Glutamatergic neuron (in vitro differentiated cells): ENCODE measurements at regions not wholly inside any gene's neighbourhood (a gene's known extent, or its start where the extent isn't known, plus 50 kb on each side); places are given as distances from the start of the nearest gene placed in this dataset.

Experiments used
- DNase-seq: peaks from one replicate; pipeline ENCODE4 v3.0.0; 2022
- H3K27ac Mint-ChIP-seq: one replicate; pipeline ENCODE4 v1.8.0; 2020; ENCODE audit warnings: mild to moderate bottlenecking, mixed read lengths, inconsistent platforms; ENCODE audit not compliant: unreplicated experiment
- H3K27me3 Mint-ChIP-seq: one replicate; pipeline ENCODE4 v1.8.0; 2020; ENCODE audit warnings: mild to moderate bottlenecking, moderate library complexity, mixed read lengths, inconsistent platforms; ENCODE audit not compliant: unreplicated experiment
- H3K36me3 Mint-ChIP-seq: one replicate; pipeline ENCODE4 v1.8.0; 2020; ENCODE audit warnings: mild to moderate bottlenecking, mixed read lengths, inconsistent platforms; ENCODE audit not compliant: unreplicated experiment
- H3K4me1 Mint-ChIP-seq: one replicate; pipeline ENCODE4 v1.8.0; 2020; ENCODE audit warnings: mild to moderate bottlenecking, low read depth, mixed read lengths, inconsistent platforms; ENCODE audit not compliant: unreplicated experiment
- H3K4me3 Mint-ChIP-seq: one replicate; pipeline ENCODE4 v1.8.0; 2020; ENCODE audit warnings: mild to moderate bottlenecking, mixed read lengths, inconsistent platforms; ENCODE audit not compliant: unreplicated experiment
- H3K9me3 Mint-ChIP-seq: one replicate; pipeline ENCODE4 v1.8.0; 2020; ENCODE audit warnings: mild to moderate bottlenecking, moderate library complexity, mixed read lengths, inconsistent platforms; ENCODE audit not compliant: unreplicated experiment
- TF ChIP-seq, protein P1 (sequence below): fragments of 200-600 bp; sonication (generic); IDR thresholded peaks from one replicate; pipeline ENCODE4 v1.5.0; 2021; ENCODE audit not compliant: partially characterized antibody, unreplicated experiment

- H3K36me3 Mint-ChIP-seq: no peaks in the 10 kb centered on the region
- no peaks in the 10 kb centered on the region for H3K4me1 Mint-ChIP-seq
- TF ChIP-seq, protein P1, sequence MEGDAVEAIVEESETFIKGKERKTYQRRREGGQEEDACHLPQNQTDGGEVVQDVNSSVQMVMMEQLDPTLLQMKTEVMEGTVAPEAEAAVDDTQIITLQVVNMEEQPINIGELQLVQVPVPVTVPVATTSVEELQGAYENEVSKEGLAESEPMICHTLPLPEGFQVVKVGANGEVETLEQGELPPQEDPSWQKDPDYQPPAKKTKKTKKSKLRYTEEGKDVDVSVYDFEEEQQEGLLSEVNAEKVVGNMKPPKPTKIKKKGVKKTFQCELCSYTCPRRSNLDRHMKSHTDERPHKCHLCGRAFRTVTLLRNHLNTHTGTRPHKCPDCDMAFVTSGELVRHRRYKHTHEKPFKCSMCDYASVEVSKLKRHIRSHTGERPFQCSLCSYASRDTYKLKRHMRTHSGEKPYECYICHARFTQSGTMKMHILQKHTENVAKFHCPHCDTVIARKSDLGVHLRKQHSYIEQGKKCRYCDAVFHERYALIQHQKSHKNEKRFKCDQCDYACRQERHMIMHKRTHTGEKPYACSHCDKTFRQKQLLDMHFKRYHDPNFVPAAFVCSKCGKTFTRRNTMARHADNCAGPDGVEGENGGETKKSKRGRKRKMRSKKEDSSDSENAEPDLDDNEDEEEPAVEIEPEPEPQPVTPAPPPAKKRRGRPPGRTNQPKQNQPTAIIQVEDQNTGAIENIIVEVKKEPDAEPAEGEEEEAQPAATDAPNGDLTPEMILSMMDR: no peak
- H3K4me3 Mint-ChIP-seq: no peak overlapping the region
- no peak for DNase-seq
- H3K27me3 Mint-ChIP-seq: no peaks in the 10 kb centered on the region
- no peak overlapping the region for H3K27ac Mint-ChIP-seq
- H3K9me3 Mint-ChIP-seq: no peaks in the 10 kb centered on the region
Measured at GRCh38 chr3:87558492-87558891, 282.1 kb upstream of the POU1F1 start.

GRCh38 chr3:87555290-87555689 is 278.9 kb upstream of the POU1F1 start:
- Mint-ChIP-seq H3K4me1 (no peaks in the 10 kb centered on the region), H3K4me3 (no peak overlapping the region), H3K9me3 (no peaks in the 10 kb centered on the region), H3K27me3 (no peaks in the 10 kb centered on the region), H3K36me3 (no peaks in the 10 kb centered on the region), H3K27ac (no peak overlapping the region)
- DNase-seq: no peak
- TF ChIP-seq, protein P1: no peak

- Mint-ChIP-seq H3K36me3 (no peaks in the 10 kb centered on the region), H3K27me3 (no peaks in the 10 kb centered on the region), H3K27ac (no peak overlapping the region), H3K4me1 (no peaks in the 10 kb centered on the region), H3K9me3 (no peaks in the 10 kb centered on the region), H3K4me3 (no peak overlapping the region)
- TF ChIP-seq, protein P1: no peak
- DNase-seq: no peak
Measured at GRCh38 chr3:87553058-87553457, 276.7 kb upstream of the POU1F1 start.

GRCh38 chr3:87550892-87551291 is 274.5 kb upstream of the POU1F1 start:
- no peak for DNase-seq
- Mint-ChIP-seq H3K4me1 (no peaks in the 10 kb centered on the region), H3K4me3 (no peak overlapping the region), H3K27ac (no peak overlapping the region), H3K27me3 (no peaks in the 10 kb centered on the region), H3K9me3 (no peaks in the 10 kb centered on the region), H3K36me3 (no peaks in the 10 kb centered on the region)
- TF ChIP-seq, protein P1: no peak

- no peaks in the 10 kb centered on the region for H3K9me3 Mint-ChIP-seq
- no peaks in the 10 kb centered on the region for H3K27me3 Mint-ChIP-seq
- no peak for DNase-seq
- TF ChIP-seq, protein P1: no peak
- H3K4me1 Mint-ChIP-seq: peaks cover 1% of the 10 kb centered on the region
- no peaks in the 10 kb centered on the region for H3K36me3 Mint-ChIP-seq
- no peak overlapping the region for H3K4me3 Mint-ChIP-seq
- H3K27ac Mint-ChIP-seq: no peak overlapping the region
Measured at GRCh38 chr3:87549208-87549607, 272.8 kb upstream of the POU1F1 start.
